Pancreas (tissue), 10 donors: ENCODE measurements at regions not wholly inside any gene's neighbourhood (a gene's known extent, or its start where the extent isn't known, plus 50 kb on each side); places are given as distances from the start of the nearest gene placed in this dataset.

Source experiments
- ATAC-seq, 4 donors: fragments of 200-7000 bp; cut with Tn5 transposase; one replicate each; pipeline versions ENCODE4 v1.8.0 to v1.9.1; 2020; ENCODE audit warnings: mild to moderate bottlenecking in 4 of 4, moderate library complexity in 4 of 4
- DNase-seq, 6 donors: peaks; one replicate each; pipeline ENCODE4 v3.0.0-alpha.2; 2020
- FAIRE-seq: peaks from 2 replicates; lab custom pipeline; 2012; peaks lifted over from hg19 to GRCh38; lab: Jason Lieb, UNC
- H3K27ac ChIP-seq, 4 donors: fragments of 200-600 bp; sonication (generic); 1 replicate in 3 of 4; 2 replicates in 1 of 4; pipeline versions ENCODE4 v1.5.0 to v1.8.0; 2020
- H3K27me3 ChIP-seq, 4 donors: fragments of 200-600 bp; one replicate each; pipeline ENCODE4 v1.8.0; 2021
- H3K36me3 ChIP-seq, 3 donors: fragments of 200-600 bp; sonication (generic) in 1 of 3; one replicate each; pipeline versions ENCODE4 v1.5.0 to v1.8.0; 2020 to 2021
- H3K4me1 ChIP-seq, 3 donors: fragments of 200-600 bp; one replicate each; pipeline ENCODE4 v1.8.0; 2021
- H3K4me3 ChIP-seq, 4 donors: fragments of 200-600 bp; sonication (generic) in 2 of 4; one replicate each; pipeline versions ENCODE4 v1.5.0 to v1.8.0; 2020 to 2021
- H3K9me3 ChIP-seq, 4 donors: fragments of 200-600 bp; one replicate each; pipeline ENCODE4 v1.8.0; 2021
- CTCF ChIP-seq, 4 donors: fragments of 200-600 bp; sonication (generic) in 3 of 4; IDR thresholded peaks; one replicate each; pipeline versions ENCODE4 v1.5.0 to v1.8.0; 2021; ENCODE audit warnings: antibody characterized with exemption in 4 of 4
- WGBS, 2 donors: extraction: QIAGEN DNeasy Blood & Tissue Kit; methylation state at CpG; one replicate each; pipeline ENCODE4 v1.1.7; 2013; 5-methylcytosine and 5-hydroxymethylcytosine counted together
- intact Hi-C, 3 donors: fragments of 100-400 bp; cut with DNase I; formaldehyde crosslinking; loops; one replicate each; pipeline versions ENCODE4 v1.11.1 to v1.14.2; 2022
- donor health status: healthy with polysubstance abuse.
- donor health status: DM: no; HTN: no; CAD: no; lungs with moderate emphysema.
- donor health status: DM: no; HTN: no; CAD: no.
- donor health status: control.
- donor health status: control.
- donor health status: Bipolar disorder and iron deficiency.
- donor health status: DM: yes; HTN: yes; CAD: no.
- donor health status: DM: no; HTN: no; CAD: no.
- donor health status: DM: no; HTN: no; CAD: no.
- donor health status: DM: yes; HTN: yes; CAD: no.

DNA sequence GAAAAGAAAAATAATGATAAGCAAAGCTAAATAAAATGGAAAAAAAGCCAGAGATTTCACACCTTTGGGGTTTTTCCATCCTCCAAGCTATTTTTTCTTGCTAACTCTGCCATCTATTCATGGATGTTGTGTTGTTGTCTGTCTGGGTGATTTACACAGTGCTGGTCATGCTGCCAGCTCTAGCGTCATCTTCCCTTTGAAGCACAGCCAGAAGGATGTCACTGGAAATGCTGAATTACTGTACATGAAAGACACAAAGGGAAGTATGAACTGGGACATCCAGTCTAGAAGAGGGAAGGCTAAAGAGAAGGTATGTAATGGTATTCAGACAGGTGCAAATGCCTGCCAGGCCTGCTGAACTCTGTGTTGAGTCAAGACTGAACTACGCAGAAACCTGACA, 241.9 kb upstream of the STXBP5 start:
- Histone ChIP-seq H3K36me3 (no peaks in the 10 kb centered on the region), H3K27me3 (no peaks in the 10 kb centered on the region), H3K4me3 (no peak overlapping the region), H3K4me1 (no peaks in the 10 kb centered on the region), H3K27ac (no peak overlapping the region), H3K9me3 (no peaks in the 10 kb centered on the region)
- intact Hi-C loops = no loop called here
- ATAC-seq (no peak), DNase-seq (no peak), FAIRE-seq (no peak)
- TF ChIP-seq CTCF (IDR thresholded peaks at IDR 0.05) = no peak
- WGBS, 2 donors = 72 to 88% methylated on average over 2 of the region's 2 CpGs

DNA sequence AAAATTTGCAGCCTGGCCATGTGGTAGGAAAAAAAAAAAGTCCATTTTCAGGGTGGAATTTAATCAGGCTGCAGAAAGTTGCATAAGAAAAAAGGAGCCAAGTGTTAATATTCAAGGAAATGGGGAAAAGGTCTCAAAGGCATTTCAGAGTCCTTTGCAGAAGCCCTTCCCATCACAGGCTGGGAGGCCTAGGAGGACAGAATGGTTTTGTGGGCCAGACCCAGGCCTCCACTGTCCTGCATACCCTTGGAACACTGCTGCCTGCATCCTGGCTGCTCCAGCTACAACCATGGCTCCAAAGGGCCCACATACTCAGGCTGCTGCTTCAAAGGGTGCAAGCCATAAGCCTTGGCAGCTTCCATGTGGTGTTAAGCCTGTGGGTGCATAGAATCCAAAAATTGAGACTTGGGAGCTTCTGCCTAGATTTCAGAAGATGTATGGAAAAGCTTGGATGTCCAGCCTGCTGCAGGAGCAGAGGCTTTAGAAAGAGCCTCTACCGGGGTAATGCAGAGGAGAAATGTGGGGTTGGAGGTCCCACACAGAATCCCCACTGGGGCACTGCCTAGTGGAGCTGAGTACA, 239.0 kb upstream of the STXBP5 start:
- H3K36me3 ChIP-seq = no peaks in the 10 kb centered on the region
- intact Hi-C loops = no loop called here
- peaks cover 0 to 8% (median 0%) of the 10 kb centered on the region in 3 donors for H3K4me1 ChIP-seq
- H3K4me3 ChIP-seq = no peak overlapping the region
- ATAC-seq = no peak
- DNase-seq = no peak
- H3K9me3 ChIP-seq = no peaks in the 10 kb centered on the region
- H3K27me3 ChIP-seq = no peaks in the 10 kb centered on the region
- WGBS, 2 donors = 93 to 94% methylated on average over 1 of the region's 1 CpG
- TF ChIP-seq CTCF (IDR thresholded peaks at IDR 0.05) = no peak
- FAIRE-seq = no peak
- no peak overlapping the region for H3K27ac ChIP-seq

GRCh38 chr6:146968041-146968760, 236.0 kb upstream of the STXBP5 start:
- WGBS, 2 donors = 13% methylated on average over 4 of the region's 4 CpGs
- DNase-seq (no peak), FAIRE-seq (no peak), ATAC-seq (peak; percentile 63 to 86 (median 78))
- H3K27me3 ChIP-seq = no peaks in the 10 kb centered on the region
- H3K4me1 ChIP-seq = peaks cover 0 to 8% (median 0%) of the 10 kb centered on the region in 3 donors
- H3K4me3 ChIP-seq = no peak overlapping the region
- H3K36me3 ChIP-seq = no peaks in the 10 kb centered on the region
- H3K9me3 ChIP-seq = no peaks in the 10 kb centered on the region
- intact Hi-C loops = no loop called here
- TF ChIP-seq CTCF (IDR thresholded peaks at IDR 0.05) = no peak
- no peak overlapping the region for H3K27ac ChIP-seq

DNA sequence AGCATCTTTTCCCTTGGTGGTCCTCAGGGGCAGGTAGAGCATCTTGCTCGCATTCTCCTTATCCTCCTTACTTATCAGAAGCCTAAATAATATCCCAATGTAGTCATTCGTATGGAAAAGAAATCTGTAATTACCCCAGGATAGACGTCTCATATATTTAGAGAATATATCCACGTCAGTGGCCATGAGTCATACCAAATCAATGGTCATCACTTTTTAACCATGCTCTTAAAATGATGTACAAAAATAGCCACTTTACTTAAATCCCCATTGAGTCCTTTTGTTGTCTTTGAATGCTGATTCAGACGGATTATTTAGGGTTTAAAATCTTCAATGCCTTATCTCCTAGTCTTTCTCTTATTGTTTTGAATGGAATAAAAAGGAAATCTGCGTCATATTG, 231.7 kb upstream of the STXBP5 start:
- no peaks in the 10 kb centered on the region for H3K9me3 ChIP-seq
- no peak for TF ChIP-seq CTCF (IDR thresholded peaks at IDR 0.05)
- H3K4me1 ChIP-seq = peaks cover 0 to 8% (median 0%) of the 10 kb centered on the region in 3 donors
- 72 to 74% methylated on average over 6 of the region's 6 CpGs for WGBS, 2 donors
- no peaks in the 10 kb centered on the region for H3K36me3 ChIP-seq
- ATAC-seq (no peak), FAIRE-seq (no peak), DNase-seq (no peak)
- H3K27ac ChIP-seq = no peak overlapping the region
- intact Hi-C loops = no loop called here
- no peaks in the 10 kb centered on the region for H3K27me3 ChIP-seq
- H3K4me3 ChIP-seq = no peak overlapping the region

DNA sequence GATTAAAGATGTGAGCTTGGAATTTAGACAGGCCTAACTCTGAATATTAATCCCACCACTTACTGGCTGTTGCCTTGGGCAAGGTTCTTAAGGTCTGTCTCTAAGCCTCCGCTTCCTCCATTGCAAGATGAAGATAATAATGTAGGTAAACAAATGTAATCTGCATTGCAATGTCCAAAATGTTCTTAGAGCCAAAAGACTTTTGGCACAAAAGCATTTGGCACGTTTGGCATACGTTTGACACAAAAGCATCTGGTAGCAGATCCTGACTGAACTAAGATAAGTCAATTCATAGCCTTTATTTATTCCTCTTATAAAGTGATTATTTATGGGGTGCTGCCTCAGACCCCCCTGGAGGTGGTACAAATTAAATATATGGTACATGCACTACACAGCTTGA, 229.9 kb upstream of the STXBP5 start:
- no peak for ATAC-seq
- Histone ChIP-seq H3K9me3 (no peaks in the 10 kb centered on the region), H3K4me1 (no peaks in the 10 kb centered on the region), H3K27ac (no peak overlapping the region), H3K4me3 (no peak overlapping the region), H3K36me3 (no peaks in the 10 kb centered on the region), H3K27me3 (no peaks in the 10 kb centered on the region)
- no peak for TF ChIP-seq CTCF (IDR thresholded peaks at IDR 0.05)
- intact Hi-C loops = no loop called here
- no peak for DNase-seq
- no peak for FAIRE-seq
- WGBS, 2 donors = 36 to 41% methylated on average over 3 of the region's 3 CpGs
